MCF 10A (cell line): ENCODE measurements at regions not wholly inside any gene's neighbourhood (a gene's known extent, or its start where the extent isn't known, plus 50 kb on each side); places are given as distances from the start of the nearest gene placed in this dataset.

Source experiments
- BruUV-seq: library from RNA; stranded (reverse); fragments of 400-500 nt; replicated peaks from 2 replicates; lab custom pipeline; 2021; lab: Mats Ljungman, UMichigan
- CTCF ChIA-PET: fragments of 300-600 bp; sonication (Branson Sonifier 250); formaldehyde crosslinking; extraction: SDS; loops from one replicate; lab custom pipeline; 2021; ENCODE audit warnings: antibody characterized with exemption, inconsistent platforms; lab: Yijun Ruan, JAX
- POLR2A ChIA-PET: fragments of 300-600, 350-650 bp; sonication (Branson Sonifier 250); formaldehyde crosslinking; extraction: SDS; loops from one replicate; lab custom pipeline; 2020; ENCODE audit warnings: antibody characterized with exemption, inconsistent platforms; lab: Yijun Ruan, JAX
- DNase-seq: peaks from one replicate; pipeline ENCODE4 v3.0.0-alpha.2; 2018; ENCODE audit not compliant: unreplicated experiment
- H3K27ac Mint-ChIP-seq: one replicate; pipeline ENCODE4 v1.8.0; 2022; ENCODE audit warnings: mild to moderate bottlenecking, low read depth, mixed read lengths; ENCODE audit not compliant: unreplicated experiment
- H3K27me3 Mint-ChIP-seq: one replicate; pipeline ENCODE4 v1.8.0; 2022; ENCODE audit warnings: mixed read lengths; ENCODE audit not compliant: insufficient read depth, unreplicated experiment
- H3K36me3 Mint-ChIP-seq: one replicate; pipeline ENCODE4 v1.8.0; 2022; ENCODE audit warnings: mild to moderate bottlenecking, moderate library complexity, mixed read lengths; ENCODE audit not compliant: insufficient read depth, unreplicated experiment
- H3K4me1 Mint-ChIP-seq: one replicate; pipeline ENCODE4 v1.8.0; 2022; ENCODE audit warnings: mixed read lengths; ENCODE audit not compliant: insufficient read depth, unreplicated experiment
- H3K4me3 Mint-ChIP-seq: one replicate; pipeline ENCODE4 v1.8.0; 2022; ENCODE audit warnings: mild to moderate bottlenecking, moderate library complexity, mixed read lengths; ENCODE audit not compliant: unreplicated experiment
- H3K9me3 Mint-ChIP-seq: one replicate; pipeline ENCODE4 v1.8.0; 2022; ENCODE audit warnings: mixed read lengths; ENCODE audit not compliant: unreplicated experiment
- intact Hi-C: fragments of 100-400 bp; cut with micrococcal nuclease; formaldehyde crosslinking; loops from 2 replicates; pipeline ENCODE4 v1.14.1; 2022
- TF ChIP-seq, protein P1 (sequence below): fragments of 200-600 bp; IDR thresholded peaks from one replicate; pipeline ENCODE4 v1.8.0; 2022; ENCODE audit warnings: antibody characterized with exemption, mild to moderate bottlenecking; ENCODE audit not compliant: unreplicated experiment

- BruUV-seq, result no TSS peak
- TF ChIP-seq, protein P1, sequence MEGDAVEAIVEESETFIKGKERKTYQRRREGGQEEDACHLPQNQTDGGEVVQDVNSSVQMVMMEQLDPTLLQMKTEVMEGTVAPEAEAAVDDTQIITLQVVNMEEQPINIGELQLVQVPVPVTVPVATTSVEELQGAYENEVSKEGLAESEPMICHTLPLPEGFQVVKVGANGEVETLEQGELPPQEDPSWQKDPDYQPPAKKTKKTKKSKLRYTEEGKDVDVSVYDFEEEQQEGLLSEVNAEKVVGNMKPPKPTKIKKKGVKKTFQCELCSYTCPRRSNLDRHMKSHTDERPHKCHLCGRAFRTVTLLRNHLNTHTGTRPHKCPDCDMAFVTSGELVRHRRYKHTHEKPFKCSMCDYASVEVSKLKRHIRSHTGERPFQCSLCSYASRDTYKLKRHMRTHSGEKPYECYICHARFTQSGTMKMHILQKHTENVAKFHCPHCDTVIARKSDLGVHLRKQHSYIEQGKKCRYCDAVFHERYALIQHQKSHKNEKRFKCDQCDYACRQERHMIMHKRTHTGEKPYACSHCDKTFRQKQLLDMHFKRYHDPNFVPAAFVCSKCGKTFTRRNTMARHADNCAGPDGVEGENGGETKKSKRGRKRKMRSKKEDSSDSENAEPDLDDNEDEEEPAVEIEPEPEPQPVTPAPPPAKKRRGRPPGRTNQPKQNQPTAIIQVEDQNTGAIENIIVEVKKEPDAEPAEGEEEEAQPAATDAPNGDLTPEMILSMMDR, result no peak
- DNase-seq, result no peak
- intact Hi-C loops, result no loop called here
- no peak overlapping the region for H3K27ac Mint-ChIP-seq
- ChIA-PET POLR2A (no interaction called here), CTCF (interaction anchor here (1.0 kb wide), 1 partner anchor 23 kb away, joined by 5 read pairs; no protein-coding TSS in a partner anchor)
- no peaks in the 10 kb centered on the region for H3K27me3 Mint-ChIP-seq
- no peak overlapping the region for H3K4me3 Mint-ChIP-seq
- H3K4me1 Mint-ChIP-seq, result peaks cover 11% of the 10 kb centered on the region
- no peaks in the 10 kb centered on the region for H3K36me3 Mint-ChIP-seq
- peaks cover 30% of the 10 kb centered on the region for H3K9me3 Mint-ChIP-seq
Observed at GRCh38 chr6:148142821-148143220, 199.8 kb upstream of the SASH1 start.

- Mint-ChIP-seq H3K9me3 (peaks cover 30% of the 10 kb centered on the region), H3K27ac (no peak overlapping the region), H3K4me3 (no peak overlapping the region), H3K4me1 (peaks cover 11% of the 10 kb centered on the region), H3K27me3 (no peaks in the 10 kb centered on the region), H3K36me3 (no peaks in the 10 kb centered on the region)
- TF ChIP-seq, protein P1, result no peak
- DNase-seq, result no peak
- BruUV-seq, result no TSS peak
- ChIA-PET POLR2A (no interaction called here), CTCF (no interaction called here)
- intact Hi-C loops, result no loop called here
Observed at GRCh38 chr6:148143771-148144170, 198.9 kb upstream of the SASH1 start.

DNA sequence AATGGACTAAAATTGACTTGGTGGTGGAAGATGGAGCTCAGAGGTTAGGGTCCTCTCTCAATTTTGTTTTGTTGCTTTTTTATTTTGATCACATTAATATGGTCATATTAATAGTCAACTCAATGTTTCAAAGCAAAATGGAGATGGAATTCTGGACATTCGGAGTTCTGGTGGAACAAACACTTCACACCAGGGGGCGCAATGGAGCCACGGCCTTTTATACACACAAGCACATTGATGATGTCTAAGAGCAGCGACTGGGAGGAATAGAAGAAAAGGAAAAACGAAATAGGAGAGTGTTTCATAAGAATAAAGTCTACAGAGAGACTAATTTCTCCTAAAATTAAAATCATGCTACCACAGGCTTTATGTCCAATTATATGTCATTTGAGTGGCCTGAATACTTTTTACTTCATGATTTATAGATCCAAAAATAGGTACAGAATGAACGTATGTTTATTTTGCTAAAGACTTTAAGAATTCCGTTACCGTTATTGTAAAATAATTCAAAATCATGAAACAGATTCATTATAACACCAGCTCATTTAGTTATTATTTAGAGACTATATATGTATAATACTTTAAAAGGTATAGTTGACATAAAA lies 197.6 kb upstream of the SASH1 start:
- CTCF ChIA-PET, result interaction anchor here (0.6 to 1.1 kb wide), 10 partner anchors 10 to 1096 kb away, joined by 3 to 5 read pairs (median 3); no protein-coding TSS in a partner anchor
- no TSS peak for BruUV-seq
- Mint-ChIP-seq H3K9me3 (peaks cover 30% of the 10 kb centered on the region), H3K27me3 (no peaks in the 10 kb centered on the region), H3K4me1 (peaks cover 11% of the 10 kb centered on the region), H3K27ac (no peak overlapping the region), H3K36me3 (no peaks in the 10 kb centered on the region), H3K4me3 (no peak overlapping the region)
- POLR2A ChIA-PET, result interaction anchor here (1.3 kb wide), 1 partner anchor 11 kb away, joined by 5 read pairs; no protein-coding TSS in a partner anchor
- intact Hi-C loops, result no loop called here
- TF ChIP-seq, protein P1, result peak; percentile 37
- DNase-seq, result peak; percentile 76

DNA sequence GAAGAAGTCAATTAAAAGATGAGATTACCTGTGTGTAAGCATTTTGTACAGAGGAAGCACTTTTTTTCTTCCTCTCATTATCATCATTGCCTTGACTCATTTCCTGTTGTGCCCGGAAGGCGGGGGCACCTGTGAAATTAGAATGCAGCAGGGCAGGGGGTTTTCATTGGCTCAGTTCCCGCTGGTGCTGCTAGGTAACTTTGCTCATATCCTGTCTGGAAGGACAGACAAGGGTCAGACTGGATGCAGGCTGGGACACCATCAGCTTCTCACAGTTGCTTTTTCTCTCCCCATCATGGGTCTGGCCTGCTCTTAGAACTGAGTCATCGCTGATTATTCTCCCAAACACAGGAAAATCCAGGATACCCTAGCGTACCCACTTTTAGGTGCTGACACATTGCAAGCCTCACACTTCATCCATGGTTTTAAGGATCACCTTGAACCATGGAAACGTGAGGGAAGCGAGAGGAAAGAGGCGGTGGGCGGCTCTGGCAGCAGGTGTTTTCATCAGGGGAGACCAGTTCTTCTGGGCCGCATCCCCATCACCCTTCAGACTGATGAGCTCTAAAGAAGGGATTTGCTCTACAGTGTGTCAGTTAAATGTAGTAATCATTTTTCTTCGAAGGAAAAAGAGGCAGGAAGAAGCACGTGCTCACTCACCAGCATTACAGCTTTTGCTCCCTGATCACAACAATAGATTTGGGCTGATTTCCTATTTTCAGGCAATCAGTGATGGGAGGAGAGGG lies 195.7 kb upstream of the SASH1 start:
- Mint-ChIP-seq H3K9me3 (peaks cover 15% of the 10 kb centered on the region), H3K27me3 (no peaks in the 10 kb centered on the region), H3K27ac (no peak overlapping the region), H3K4me3 (no peak overlapping the region), H3K4me1 (peaks cover 5% of the 10 kb centered on the region), H3K36me3 (no peaks in the 10 kb centered on the region)
- CTCF ChIA-PET, result interaction anchor here (0.6 to 1.2 kb wide), 2 partner anchors 19 to 304 kb away, joined by 3 to 5 read pairs; no protein-coding TSS in a partner anchor
- DNase-seq, result peak; percentile 76
- TF ChIP-seq, protein P1, result no peak
- POLR2A ChIA-PET, result interaction anchor here (2.3 kb wide), 1 partner anchor 11 kb away, joined by 6 read pairs; no protein-coding TSS in a partner anchor
- intact Hi-C loops, result no loop called here
- BruUV-seq, result no TSS peak
